HG03378 (cell line): ENCODE measurements at regions not wholly inside any gene's neighbourhood (a gene's known extent, or its start where the extent isn't known, plus 50 kb on each side); places are given as distances from the start of the nearest gene placed in this dataset.

Experiments used
- ATAC-seq: cut with Tn5 transposase; IDR thresholded peaks from one replicate; pipeline ENCODE4 v1.9.1; 2021; ENCODE audit warnings: mild to moderate bottlenecking, moderate library complexity; ENCODE audit not compliant: unreplicated experiment

DNA sequence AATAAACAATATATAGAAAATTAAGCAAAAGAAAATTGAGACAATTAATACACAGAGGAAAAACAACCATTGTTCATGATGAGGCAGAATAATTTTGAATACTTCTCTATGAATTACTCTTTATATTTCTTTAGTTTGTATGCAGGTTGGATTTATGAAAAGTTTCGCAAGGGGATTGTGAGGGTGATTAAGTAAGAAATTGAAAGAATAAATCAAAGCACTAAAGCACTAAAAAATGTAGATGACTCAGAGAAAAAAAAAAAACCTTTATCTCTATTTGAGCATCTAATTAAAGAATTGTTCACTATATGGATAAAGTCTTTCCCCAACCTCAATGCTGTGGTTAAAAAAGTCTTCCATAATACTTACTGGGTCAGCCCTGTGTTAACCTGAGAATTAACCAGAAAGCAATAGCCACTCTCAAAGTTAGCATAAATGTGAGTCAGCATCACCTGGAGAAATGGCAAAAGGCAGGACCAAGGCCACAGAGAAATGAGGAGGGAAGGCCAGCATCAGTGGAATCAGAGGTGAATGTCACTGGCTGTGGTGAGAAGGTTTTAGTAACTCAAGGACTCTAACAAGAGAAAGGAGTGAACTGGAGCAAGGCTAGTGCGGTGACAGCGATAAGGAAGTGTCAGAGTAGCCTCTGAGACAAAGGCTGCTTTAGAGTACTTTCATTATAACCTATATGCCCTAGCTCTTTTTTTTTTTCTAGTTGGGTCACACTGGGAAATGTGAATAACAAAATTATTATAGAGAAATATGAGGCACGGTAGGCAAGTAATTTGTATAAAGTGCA lies 310.4 kb downstream of the KCNC2 start:
- ATAC-seq, result no peak

DNA sequence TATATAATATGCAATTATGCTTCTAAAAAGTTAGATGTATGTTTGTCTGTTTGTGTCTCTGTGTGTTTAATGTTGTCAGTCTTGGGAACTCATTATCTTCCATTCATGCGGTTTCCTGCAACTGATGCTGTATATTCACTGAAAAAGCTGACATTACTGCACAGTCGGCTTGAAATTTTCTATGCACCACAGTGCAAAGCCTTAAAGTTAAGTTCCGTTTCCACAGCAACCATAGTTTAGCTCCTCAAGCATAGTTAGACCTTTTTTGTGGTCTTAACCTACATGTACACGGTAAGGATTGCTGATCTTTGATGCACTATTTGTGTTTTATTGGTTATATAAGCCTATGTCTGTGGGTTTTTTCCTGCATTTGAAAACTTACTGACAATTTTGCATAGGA lies 309.4 kb downstream of the KCNC2 start:
- ATAC-seq, result no peak

DNA sequence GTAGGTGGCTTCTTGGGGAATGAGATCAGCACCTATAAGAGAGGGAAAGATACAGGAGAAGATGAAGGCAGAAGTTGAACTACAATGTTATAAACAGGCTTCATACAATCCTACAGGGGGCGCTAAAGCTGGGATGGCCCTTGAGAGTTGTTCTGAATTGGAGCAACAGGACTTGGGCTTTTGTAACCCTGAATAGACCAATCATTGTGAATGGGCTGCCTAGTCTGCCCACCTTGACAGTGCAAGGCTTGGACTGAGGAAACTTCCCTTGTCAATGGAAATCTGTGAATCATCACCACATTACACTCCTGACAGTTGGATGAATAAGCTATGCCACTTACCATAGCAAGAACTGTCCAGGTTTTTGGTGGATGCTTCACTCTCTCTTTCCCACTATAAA lies 306.1 kb downstream of the KCNC2 start:
- no peak for ATAC-seq

DNA sequence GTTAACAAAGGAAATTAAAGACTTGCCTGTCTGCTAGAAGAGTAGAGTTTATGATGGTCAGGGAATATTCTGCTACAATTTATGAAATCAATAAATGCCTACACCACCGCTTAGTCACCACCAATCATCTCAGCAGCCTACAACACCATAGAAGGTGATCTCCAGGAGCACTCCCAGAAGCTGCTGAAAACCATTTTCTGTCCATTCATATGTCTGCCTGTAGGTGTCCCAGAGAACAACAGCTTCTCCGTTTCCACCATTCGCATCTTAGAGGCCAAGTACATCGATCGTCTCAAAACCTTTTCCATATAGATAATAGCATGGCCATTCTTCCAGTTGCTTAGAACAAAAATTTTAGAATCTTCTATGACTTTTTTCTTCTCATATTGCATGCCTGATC lies 303.4 kb downstream of the KCNC2 start:
- no peak for ATAC-seq

DNA sequence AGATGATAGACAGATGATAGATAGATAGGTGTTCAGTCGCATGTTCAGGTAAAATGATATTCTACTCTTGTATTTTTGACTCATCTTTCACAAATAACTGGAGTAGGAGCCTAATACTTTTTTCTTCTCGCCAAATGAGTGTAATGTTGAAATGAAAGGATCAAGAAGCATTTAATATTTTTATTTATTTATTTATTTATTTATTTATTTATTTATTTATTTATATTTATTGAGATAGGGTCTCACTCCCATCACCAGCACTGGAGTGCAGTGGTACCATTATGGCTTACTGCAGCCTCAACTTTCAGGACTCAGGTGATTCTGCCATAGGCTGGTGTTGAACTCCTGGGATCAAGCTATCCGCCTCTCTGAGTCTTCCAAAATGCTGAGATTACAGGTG lies 298.8 kb downstream of the KCNC2 start:
- no peak for ATAC-seq

DNA sequence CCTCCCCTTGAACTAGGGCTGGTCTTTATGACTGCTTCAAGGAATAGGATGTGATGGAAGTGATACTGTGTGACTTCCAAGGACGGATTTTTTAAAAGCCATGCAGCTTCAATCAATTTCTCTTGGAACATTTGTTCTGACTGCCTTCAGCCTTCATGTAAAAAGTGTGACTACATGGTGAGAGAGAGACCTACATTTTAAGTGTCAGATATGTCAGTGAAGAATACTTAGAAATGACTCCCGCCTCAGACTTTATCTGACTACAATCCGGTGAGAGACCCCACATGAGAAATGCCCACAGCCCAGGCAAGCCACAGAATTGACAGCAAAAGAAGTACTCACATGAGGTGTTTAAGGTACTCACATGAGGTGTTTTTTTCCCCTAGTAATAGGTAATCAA lies 295.3 kb downstream of the KCNC2 start:
- ATAC-seq, result no peak

DNA sequence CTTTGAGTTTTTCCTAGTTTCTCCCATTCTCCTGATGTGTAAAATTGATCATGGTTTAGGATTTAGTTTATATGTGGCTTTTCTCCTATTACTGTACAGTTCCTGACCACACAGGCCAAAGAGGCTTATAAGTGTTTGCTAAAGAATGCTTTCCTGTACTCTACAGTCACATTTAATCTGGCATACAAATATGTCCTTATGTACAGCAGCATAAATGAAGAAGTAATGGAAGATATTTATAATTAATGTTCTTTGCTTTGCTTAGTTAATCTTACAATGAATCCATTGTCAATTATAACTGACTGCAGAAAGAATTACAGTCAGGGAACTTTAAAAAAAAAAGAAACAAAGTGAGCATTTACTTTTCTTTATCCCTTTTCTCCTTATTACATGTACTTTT lies 293.9 kb downstream of the KCNC2 start:
- no peak for ATAC-seq

DNA sequence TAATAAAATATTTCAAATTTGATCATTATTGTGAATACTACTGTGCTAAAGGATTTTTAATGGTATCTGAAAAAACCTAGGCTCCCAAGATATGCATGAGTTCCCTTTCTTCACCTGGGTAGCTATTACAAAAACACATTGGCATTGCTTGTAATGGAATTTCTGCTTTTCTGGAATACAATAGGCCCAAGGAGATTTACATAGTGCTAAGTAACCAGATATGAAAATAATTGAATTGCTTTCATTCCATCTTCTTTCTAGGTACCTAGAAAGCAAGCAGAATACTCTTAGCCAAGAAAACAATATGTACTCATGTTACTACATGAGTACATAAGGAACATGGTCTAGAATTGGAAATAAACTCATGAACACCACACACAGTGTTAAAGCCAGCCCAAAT lies 291.9 kb downstream of the KCNC2 start:
- ATAC-seq, result no peak

DNA sequence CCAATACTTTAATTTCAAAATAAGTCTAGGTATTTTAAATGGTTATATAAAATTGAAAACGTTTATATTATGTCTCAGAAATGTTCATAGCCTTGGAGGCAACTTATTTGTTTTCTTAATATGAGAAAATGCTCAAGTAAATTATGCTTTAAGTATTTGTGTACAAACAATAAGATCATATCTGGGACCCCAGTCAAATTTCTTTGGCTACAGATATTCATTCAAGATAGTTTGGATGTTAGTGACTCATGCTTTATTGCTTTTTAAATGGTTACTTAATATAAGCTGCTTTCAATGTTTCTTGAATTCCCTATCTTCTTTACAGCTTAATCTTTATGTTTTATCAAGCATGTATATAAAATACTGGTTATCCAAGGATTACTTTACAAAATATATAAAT lies 291.3 kb downstream of the KCNC2 start:
- no peak for ATAC-seq

DNA sequence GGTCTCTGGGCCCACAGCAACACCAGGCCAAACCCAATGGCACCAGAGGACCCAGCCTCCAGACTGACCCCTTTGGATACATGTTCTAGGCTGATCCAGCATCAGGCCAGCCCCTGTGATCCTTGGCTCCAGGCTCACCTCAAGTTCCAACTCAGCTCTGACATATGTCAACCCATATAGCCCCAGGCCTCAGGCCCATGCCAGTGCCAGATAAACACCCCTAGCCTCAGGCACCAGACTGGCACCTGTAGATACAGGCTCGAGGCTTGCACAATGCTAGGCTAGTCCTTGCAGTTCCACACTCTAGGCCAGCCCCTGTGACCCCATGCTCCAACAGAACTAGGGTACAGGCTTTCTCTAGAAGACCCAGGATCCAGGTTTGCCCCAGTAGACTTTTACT lies 287.5 kb downstream of the KCNC2 start:
- ATAC-seq, result no peak

DNA sequence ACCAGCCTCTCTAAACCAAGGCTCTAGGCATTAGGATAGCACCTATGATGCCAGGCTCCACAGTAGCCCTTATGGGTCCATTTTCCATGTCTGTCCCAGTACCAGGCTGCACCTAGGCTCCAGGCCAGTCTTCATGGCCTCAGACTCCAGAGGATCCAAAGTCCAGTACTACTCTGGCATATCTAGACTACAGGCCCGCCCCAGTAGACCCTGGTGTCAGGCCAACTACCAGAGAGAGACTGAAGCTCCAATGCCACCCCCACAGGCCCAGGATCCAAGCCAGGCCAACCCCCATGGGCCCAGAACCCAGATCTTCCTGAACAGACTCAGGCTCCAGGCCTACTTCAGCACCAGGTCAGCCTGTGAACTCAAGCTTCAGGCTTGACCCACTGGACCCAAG lies 287.0 kb downstream of the KCNC2 start:
- ATAC-seq, result no peak

DNA sequence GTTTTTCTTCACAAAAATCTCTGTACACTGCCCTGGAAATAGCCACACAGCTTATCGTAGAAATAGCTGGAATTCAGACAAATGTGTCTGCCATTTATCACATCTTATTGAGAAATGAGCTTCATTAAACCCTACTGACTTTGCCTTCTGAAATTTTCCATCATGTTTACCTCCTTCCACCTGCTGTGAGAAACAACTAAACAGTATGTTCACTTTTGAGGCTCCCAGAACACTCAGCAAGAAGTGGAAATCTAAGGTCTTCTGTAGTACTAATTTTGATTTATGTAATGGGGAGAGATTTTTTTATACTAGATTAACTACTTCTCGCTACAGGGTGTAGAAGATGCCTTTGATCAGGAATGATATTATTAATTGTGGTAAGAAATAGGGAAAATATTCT lies 268.0 kb downstream of the KCNC2 start:
- ATAC-seq, result no peak

DNA sequence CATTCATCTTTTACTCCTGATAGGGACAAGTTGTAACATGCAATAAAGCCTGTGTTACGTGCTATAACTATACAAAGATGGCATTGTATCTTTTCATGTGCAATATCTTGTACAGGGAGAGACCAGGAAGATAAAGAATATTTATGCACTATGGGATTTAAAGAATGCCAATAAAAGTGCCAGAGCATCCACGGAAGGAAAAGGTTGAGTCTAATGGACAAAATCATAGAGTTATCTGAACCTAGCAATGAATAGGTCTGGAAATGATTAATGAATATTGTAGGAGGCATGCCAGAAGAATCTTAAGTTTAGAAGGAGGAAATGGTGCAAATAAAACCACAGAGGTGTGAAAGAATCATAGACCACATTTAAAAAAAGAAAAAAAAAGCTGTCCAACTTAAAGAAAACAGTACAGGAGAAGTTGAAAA lies 263.9 kb downstream of the KCNC2 start:
- peak; percentile 57 for ATAC-seq

DNA sequence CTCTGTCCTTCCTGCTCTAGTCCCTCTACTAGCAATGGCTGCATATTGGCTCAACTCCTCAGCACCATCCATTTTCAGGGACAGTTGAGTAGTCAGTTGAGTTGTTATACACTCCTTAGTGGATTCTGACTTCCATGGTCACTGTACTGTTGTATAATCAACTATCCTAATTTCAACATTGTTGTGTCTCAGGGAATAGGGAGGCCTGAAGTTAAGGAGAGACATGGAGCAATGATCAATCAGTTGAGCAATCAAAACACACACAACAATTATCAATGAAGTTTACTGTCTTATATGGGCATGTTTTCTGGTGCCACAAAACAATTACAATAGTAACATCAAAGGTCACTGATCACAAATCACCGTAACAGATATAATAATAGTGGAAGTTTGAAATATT lies 255.9 kb downstream of the KCNC2 start:
- no peak for ATAC-seq

DNA sequence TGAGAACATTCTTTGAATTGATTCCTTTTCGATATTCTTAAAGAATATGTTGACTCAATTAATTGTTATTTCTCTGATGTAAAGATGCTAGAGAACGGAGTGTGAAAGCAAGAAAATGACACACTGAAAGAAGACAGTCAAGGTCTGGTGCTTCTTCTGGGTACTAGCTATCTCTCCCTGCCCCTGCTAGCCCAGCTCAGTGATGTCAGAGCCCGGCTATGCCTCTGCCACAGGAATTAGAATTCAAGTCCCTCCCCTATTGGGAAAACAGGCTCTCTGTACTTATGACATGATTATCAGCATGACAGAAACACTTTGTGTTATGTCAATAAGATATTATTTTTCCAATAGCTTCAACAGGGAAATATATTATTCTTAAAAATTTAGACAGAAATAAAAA lies 252.4 kb downstream of the KCNC2 start:
- no peak for ATAC-seq

DNA sequence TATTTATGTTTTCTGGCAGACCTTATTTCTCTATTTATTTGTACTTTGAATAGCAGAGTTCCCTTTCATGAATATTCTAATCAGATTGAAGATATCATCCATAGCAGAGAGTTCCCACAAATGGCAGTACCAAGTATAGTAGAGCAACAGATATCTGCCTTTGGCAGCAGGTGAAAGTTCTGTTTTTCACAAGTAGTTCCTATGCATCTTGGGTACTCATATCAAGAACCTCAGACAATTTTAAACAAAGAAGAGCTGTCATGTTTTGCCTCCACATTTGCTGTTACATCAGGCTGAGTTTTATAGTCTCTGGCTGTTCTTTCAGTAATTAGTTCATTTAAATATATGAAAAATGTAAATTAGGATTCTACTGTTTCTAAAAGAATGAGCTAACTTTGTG lies 252.0 kb downstream of the KCNC2 start:
- ATAC-seq, result no peak

DNA sequence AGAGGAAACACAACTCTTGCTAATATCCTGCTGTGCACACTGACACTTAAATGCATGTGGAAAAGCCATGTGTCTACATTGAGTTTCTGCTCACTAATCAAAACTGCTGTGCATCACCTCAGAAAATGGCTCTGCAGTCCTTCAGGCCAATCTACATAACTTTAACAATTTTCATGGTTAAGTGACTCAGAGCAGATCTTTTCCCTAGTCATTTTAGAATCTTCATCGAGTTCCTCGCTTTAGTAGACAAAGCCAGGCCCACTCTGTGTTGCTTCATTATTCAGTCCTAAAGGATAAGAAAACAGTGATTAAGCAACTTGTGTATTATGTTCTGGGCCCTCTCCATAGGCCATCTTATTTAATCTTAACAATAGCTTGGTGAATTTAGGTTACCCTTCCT lies 250.0 kb downstream of the KCNC2 start:
- ATAC-seq, result no peak

DNA sequence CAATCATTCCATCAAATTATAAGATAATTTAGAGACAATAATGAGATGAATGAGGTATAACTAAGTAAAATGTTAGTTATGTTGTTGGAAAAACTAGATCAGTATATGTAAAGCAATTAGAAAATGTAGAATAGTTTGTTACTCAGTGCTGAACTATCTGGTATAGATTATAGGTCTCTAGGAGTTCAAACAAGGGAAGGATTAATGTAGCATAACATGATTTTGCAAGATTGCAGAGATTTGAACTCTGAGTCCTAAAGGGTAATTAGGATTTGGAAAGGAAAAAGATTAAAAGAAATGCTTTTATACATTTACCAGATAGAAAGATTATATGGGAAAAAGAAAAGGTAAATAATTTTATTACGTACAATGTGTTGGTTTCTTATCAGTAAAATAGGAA lies 246.3 kb downstream of the KCNC2 start:
- no peak for ATAC-seq

DNA sequence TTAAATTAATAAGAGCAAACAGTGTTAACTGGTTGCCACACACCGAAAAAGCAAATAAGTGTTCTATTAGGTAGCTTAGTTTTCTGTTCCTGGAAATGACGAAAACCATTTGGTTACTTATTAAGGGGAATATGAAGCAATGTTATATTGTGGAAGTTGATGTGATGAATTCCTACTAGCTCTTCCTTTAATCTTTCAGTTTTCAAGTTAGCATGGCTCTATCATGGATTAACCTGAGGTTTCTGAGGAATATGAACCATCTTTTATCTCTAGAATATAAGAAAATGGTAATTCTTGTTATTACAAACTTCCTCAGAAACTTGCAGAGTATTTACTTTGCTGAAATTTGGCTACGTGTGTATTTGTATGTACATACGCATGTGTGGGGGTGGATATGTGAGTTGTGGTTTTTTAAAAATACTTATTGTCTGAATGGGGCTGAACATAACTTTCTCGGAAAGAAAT lies 245.7 kb downstream of the KCNC2 start:
- ATAC-seq, result no peak

DNA sequence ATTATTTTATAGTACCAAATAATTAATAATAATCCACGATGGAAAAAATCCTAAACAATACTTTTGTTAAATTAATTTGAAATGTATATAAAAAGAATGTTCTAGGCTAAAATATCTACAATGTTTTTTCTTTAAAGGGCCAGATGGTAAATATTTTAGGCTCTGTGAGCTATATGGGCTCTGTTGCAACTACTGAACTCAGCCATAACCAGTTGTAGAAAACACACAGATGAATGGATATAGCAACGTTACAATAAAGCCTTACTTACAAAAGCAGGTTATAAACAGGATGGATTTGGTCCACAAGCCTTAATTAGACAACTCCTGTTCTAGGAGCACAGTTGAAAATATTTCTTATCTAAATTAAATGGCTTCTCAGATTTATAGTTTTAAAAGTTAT lies 245.2 kb downstream of the KCNC2 start:
- ATAC-seq, result no peak

DNA sequence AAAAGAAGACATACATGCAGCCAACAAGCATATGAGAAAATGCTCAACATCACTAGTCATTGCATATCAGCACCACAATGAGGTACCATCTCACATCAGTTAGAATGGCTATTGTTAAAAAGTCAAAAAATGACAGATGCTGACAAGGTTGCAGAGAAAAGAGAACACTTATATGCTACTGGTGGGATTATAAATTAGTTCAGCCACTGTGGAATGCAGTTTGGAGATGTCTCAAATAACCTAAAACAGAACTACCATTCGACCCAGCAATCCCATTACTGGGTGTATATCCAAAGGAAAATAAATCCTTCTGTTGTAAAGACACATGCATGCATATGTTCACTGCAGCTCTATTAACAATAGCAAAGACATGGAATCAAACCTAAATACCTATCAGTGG lies 238.4 kb downstream of the KCNC2 start:
- no peak for ATAC-seq

DNA sequence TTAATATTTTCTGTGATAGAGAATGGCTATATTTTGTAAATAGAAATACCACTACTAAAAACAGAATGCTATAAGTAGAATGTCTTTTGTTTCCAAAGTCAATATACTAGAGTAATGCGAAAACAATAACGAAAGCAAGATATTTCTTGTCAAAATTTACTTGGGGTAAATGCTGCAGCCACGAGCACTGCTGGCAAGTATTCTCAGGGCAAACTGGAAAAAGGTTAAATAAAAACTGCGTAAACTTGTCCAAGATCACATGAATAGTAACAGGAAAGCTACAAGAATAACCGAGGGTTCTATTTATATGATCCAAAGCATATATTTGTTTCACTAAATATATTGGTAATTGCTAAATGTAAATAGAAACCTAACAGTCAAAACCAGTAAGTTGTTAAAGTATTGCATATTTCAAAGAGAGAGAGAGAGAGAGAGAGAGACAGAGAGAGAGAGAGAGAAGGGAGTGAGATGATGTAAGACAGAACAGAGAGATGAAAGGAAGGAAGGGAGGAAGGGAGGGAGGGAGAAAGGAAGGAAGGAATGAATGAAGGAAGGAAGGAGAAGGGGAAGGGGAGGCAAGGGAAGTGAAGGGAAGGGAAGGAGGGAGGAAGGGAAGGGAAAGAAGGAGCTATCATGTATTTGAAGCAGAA lies 231.7 kb downstream of the KCNC2 start:
- no peak for ATAC-seq

DNA sequence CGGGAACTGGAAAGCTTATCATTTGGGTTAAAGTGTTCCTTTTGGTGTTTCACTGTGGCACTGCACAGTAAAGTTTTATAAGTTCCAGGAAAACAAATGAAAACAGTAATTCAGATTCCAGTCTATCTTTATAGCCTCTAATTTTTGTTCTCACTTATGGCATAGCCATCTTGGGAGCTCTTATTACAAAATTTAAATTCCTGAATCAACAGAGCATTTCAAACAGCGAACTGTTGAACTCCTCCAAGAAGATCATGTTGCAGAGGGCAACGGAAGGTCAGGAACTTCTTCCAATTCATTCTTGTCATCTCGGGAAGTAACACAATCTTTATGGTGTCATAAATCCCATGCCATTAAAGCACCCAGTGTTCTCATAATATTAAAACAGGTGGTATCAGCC lies 229.1 kb downstream of the KCNC2 start:
- ATAC-seq, result no peak
